ENCODE measurements at regions not wholly inside any gene's neighbourhood (a gene's known extent, or its start where the extent isn't known, plus 50 kb on each side); places are given as distances from the start of the nearest gene placed in this dataset.

- in situ Hi-C loops (cut with MboI; ENCODE audit: low sequenced_read_pairs) = no loop called here
Observed at GRCh38 chr18:77716282-77716681, 466.6 kb downstream of the GALR1 start.

GRCh38 chr18:77733292-77733903, 483.8 kb downstream of the GALR1 start:
- in situ Hi-C loops (cut with MboI; ENCODE audit: low sequenced_read_pairs) = no loop called here

GRCh38 chr18:77736842-77737241, 487.2 kb downstream of the GALR1 start:
- in situ Hi-C loops (cut with MboI; ENCODE audit: low sequenced_read_pairs) = no loop called here

- in situ Hi-C loops (cut with MboI; ENCODE audit: low sequenced_read_pairs) = no loop called here
Observed at GRCh38 chr18:77737405-77737804, 487.8 kb downstream of the GALR1 start.

GRCh38 chr18:77749089-77749488, 499.4 kb downstream of the GALR1 start:
- in situ Hi-C loops (cut with MboI; ENCODE audit: low sequenced_read_pairs) = no loop called here

GRCh38 chr18:77750006-77750405, 500.4 kb downstream of the GALR1 start:
- in situ Hi-C loops (cut with MboI; ENCODE audit: low sequenced_read_pairs) = no loop called here

GRCh38 chr18:77754475-77755044, 504.9 kb downstream of the GALR1 start:
- in situ Hi-C loops (cut with MboI; ENCODE audit: low sequenced_read_pairs) = no loop called here

- in situ Hi-C loops (cut with MboI; ENCODE audit: low sequenced_read_pairs) = no loop called here
Observed at GRCh38 chr18:77755187-77755586, 505.5 kb downstream of the GALR1 start.

- in situ Hi-C loops (cut with MboI; ENCODE audit: low sequenced_read_pairs) = no loop called here
Observed at GRCh38 chr18:77761332-77761731, 511.7 kb downstream of the GALR1 start.

- in situ Hi-C loops (cut with MboI; ENCODE audit: low sequenced_read_pairs) = no loop called here
Observed at GRCh38 chr18:77762014-77762413, 512.4 kb downstream of the GALR1 start.

- in situ Hi-C loops (cut with MboI; ENCODE audit: low sequenced_read_pairs) = no loop called here
Observed at GRCh38 chr18:77762642-77763041, 513.0 kb downstream of the GALR1 start.

GRCh38 chr18:77763530-77764145, 514.0 kb downstream of the GALR1 start:
- in situ Hi-C loops (cut with MboI; ENCODE audit: low sequenced_read_pairs) = no loop called here

- in situ Hi-C loops (cut with MboI; ENCODE audit: low sequenced_read_pairs) = no loop called here
Observed at GRCh38 chr18:77765468-77765867, 515.8 kb downstream of the GALR1 start.

- in situ Hi-C loops (cut with MboI; ENCODE audit: low sequenced_read_pairs) = no loop called here
Observed at GRCh38 chr18:77766421-77766820, 516.8 kb downstream of the GALR1 start.

GRCh38 chr18:77772177-77772576, 522.5 kb downstream of the GALR1 start:
- in situ Hi-C loops (cut with MboI; ENCODE audit: low sequenced_read_pairs) = no loop called here

- in situ Hi-C loops (cut with MboI; ENCODE audit: low sequenced_read_pairs) = no loop called here
Observed at GRCh38 chr18:77776104-77776503, 526.5 kb downstream of the GALR1 start.

- in situ Hi-C loops (cut with MboI; ENCODE audit: low sequenced_read_pairs) = no loop called here
Observed at GRCh38 chr18:77777163-77777562, 527.5 kb downstream of the GALR1 start.

- in situ Hi-C loops (cut with MboI; ENCODE audit: low sequenced_read_pairs) = no loop called here
Observed at GRCh38 chr18:77784759-77785379, 535.2 kb downstream of the GALR1 start.

GRCh38 chr18:77785415-77785975, 535.8 kb downstream of the GALR1 start:
- in situ Hi-C loops (cut with MboI; ENCODE audit: low sequenced_read_pairs) = no loop called here

- in situ Hi-C loops (cut with MboI; ENCODE audit: low sequenced_read_pairs) = no loop called here
Observed at GRCh38 chr18:77803024-77803423, 553.4 kb downstream of the GALR1 start.

- in situ Hi-C loops (cut with MboI; ENCODE audit: low sequenced_read_pairs) = no loop called here
Observed at GRCh38 chr18:77804382-77804781, 554.7 kb downstream of the GALR1 start.

- in situ Hi-C loops (cut with MboI; ENCODE audit: low sequenced_read_pairs) = no loop called here
Observed at GRCh38 chr18:77807650-77808049, 558.0 kb downstream of the GALR1 start.

Data from HL-60/S4 treated with phorbol 12-myristate 13-acetate at 8.2 ng/mL for 4 days and 3 days (cell line).